ENCODE measurements at regions not wholly inside any gene's neighbourhood (a gene's known extent, or its start where the extent isn't known, plus 50 kb on each side); places are given as distances from the start of the nearest gene placed in this dataset.

- no peaks in the 10 kb centered on the region for H3K36me3 ChIP-seq (ENCODE audit: control insufficient read depth, insufficient read depth, low read length)
- no peaks in the 10 kb centered on the region for H3K27me3 ChIP-seq (ENCODE audit: control insufficient read depth, insufficient read depth, low read length)
- no peak overlapping the region for H3K27ac ChIP-seq (ENCODE audit: low read depth, low read length)
- H3K4me1 ChIP-seq (ENCODE audit: control insufficient read depth, insufficient read depth, low read length): peaks cover 6% of the 10 kb centered on the region
- no peaks in the 10 kb centered on the region for H3K9me3 ChIP-seq (ENCODE audit: control insufficient read depth, insufficient read depth, low read length)
- no peak overlapping the region for H3K4me3 ChIP-seq (ENCODE audit: low read depth, low read length)
- H3K9ac ChIP-seq (ENCODE audit: low read depth, low read length): no peak overlapping the region
Observed at GRCh38 chr4:129327637-129328036, 231.7 kb downstream of the C4orf33 start.

DNA sequence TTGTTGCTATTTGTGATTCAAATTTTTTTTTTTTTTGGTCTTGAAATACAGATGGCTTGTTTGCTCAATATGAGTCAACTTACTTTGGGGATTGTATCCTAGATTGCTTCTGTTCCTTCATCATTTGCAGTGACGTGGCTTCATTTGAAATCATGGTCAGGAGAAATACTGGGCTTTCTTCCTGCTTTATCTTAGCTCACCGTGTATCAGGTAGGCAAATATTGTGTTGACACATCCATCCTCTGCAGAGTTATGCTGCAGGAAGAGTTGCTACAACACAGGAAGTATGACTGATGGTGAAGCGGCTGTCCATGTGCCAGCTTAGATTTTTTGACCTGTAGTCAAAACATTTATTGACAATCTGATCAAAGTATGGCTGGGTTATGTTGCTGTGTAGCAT is 232.2 kb downstream of the C4orf33 start:
- Histone ChIP-seq H3K9me3 (ENCODE audit: control insufficient read depth, insufficient read depth, low read length) (no peaks in the 10 kb centered on the region), H3K9ac (ENCODE audit: low read depth, low read length) (no peak overlapping the region), H3K4me3 (ENCODE audit: low read depth, low read length) (no peak overlapping the region), H3K27ac (ENCODE audit: low read depth, low read length) (no peak overlapping the region), H3K27me3 (ENCODE audit: control insufficient read depth, insufficient read depth, low read length) (no peaks in the 10 kb centered on the region), H3K36me3 (ENCODE audit: control insufficient read depth, insufficient read depth, low read length) (no peaks in the 10 kb centered on the region), H3K4me1 (ENCODE audit: control insufficient read depth, insufficient read depth, low read length) (peaks cover under 1% of the 10 kb centered on the region; the same call in 1 of the 2 replicates)

- Histone ChIP-seq H3K4me1 (ENCODE audit: control insufficient read depth, insufficient read depth, low read length) (peaks cover 18% of the 10 kb centered on the region), H3K4me3 (ENCODE audit: low read depth, low read length) (no peak overlapping the region), H3K9me3 (ENCODE audit: control insufficient read depth, insufficient read depth, low read length) (no peaks in the 10 kb centered on the region), H3K9ac (ENCODE audit: low read depth, low read length) (no peak overlapping the region), H3K27me3 (ENCODE audit: control insufficient read depth, insufficient read depth, low read length) (no peaks in the 10 kb centered on the region), H3K27ac (ENCODE audit: low read depth, low read length) (no peak overlapping the region), H3K36me3 (ENCODE audit: control insufficient read depth, insufficient read depth, low read length) (no peaks in the 10 kb centered on the region)
Observed at GRCh38 chr4:129334136-129334535, 238.2 kb downstream of the C4orf33 start.

GRCh38 chr4:129335276-129335675 is 239.3 kb downstream of the C4orf33 start:
- H3K36me3 ChIP-seq (ENCODE audit: control insufficient read depth, insufficient read depth, low read length): no peaks in the 10 kb centered on the region
- no peaks in the 10 kb centered on the region for H3K9me3 ChIP-seq (ENCODE audit: control insufficient read depth, insufficient read depth, low read length)
- no peaks in the 10 kb centered on the region for H3K27me3 ChIP-seq (ENCODE audit: control insufficient read depth, insufficient read depth, low read length)
- H3K9ac ChIP-seq (ENCODE audit: low read depth, low read length): no peak overlapping the region
- no peak overlapping the region for H3K4me3 ChIP-seq (ENCODE audit: low read depth, low read length)
- H3K4me1 ChIP-seq (ENCODE audit: control insufficient read depth, insufficient read depth, low read length): peaks cover 18% of the 10 kb centered on the region
- no peak overlapping the region for H3K27ac ChIP-seq (ENCODE audit: low read depth, low read length)

DNA sequence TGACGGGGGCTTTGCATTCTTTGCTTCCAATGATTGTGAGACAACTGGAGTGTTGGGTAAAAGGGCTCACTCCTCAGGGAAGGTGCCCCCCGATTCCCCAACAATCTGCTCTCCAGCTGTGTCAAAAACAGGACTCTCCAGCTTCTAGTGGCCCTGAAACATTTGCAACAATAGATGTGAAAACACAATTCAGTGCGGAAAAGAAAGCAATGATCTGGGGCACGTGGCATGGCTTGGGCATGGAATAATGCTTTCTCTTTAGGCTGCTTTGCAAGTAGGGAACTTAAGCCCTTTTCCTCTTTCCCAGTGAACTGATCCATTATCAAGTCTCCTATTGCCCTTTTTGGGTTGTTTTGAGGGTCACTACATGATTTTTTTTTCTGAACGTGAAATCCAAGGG is 239.9 kb downstream of the C4orf33 start:
- H3K27ac ChIP-seq (ENCODE audit: low read depth, low read length): no peak overlapping the region
- no peaks in the 10 kb centered on the region for H3K9me3 ChIP-seq (ENCODE audit: control insufficient read depth, insufficient read depth, low read length)
- H3K36me3 ChIP-seq (ENCODE audit: control insufficient read depth, insufficient read depth, low read length): no peaks in the 10 kb centered on the region
- H3K4me3 ChIP-seq (ENCODE audit: low read depth, low read length): no peak overlapping the region
- peaks cover 18% of the 10 kb centered on the region for H3K4me1 ChIP-seq (ENCODE audit: control insufficient read depth, insufficient read depth, low read length)
- no peak overlapping the region for H3K9ac ChIP-seq (ENCODE audit: low read depth, low read length)
- H3K27me3 ChIP-seq (ENCODE audit: control insufficient read depth, insufficient read depth, low read length): no peaks in the 10 kb centered on the region

DNA sequence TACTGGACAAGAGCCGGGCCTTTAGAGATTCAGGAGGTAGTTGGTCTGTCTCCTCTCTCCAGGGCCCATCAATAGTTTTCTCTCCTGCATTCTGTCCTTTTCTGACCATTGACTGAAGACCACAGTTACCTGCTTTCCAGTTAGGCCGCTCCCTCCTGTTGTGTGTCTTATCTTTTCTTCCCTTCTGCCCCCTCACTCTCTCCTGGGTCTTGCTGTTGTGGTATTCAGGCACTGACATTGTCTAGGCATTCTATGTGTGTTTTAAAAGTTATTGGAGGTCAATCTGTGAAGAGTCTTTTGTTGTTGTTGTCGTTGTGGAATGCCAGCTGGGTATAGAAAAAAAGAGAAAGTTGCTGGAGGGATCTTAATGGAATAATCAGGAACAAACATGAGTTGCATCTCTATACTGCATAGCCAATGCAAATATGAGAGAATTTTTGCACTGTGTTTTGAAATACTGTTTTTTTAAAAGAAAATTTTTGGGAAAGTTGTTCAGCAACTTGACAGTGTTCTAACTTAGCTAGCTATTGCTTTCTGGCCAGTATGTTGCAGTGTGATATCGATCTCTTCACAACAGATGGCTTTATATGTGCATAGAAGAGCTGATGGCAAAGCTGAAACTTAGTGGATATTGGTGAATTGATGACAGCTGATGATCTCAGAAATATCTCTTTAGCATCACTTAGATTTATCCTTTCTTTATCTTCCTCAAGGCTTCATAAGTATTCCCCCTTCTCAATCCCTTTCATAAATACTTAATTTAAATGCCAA is 240.7 kb downstream of the C4orf33 start:
- Histone ChIP-seq H3K27ac (ENCODE audit: low read depth, low read length) (no peak overlapping the region), H3K4me3 (ENCODE audit: low read depth, low read length) (no peak overlapping the region), H3K27me3 (ENCODE audit: control insufficient read depth, insufficient read depth, low read length) (no peaks in the 10 kb centered on the region), H3K9me3 (ENCODE audit: control insufficient read depth, insufficient read depth, low read length) (no peaks in the 10 kb centered on the region), H3K36me3 (ENCODE audit: control insufficient read depth, insufficient read depth, low read length) (no peaks in the 10 kb centered on the region), H3K4me1 (ENCODE audit: control insufficient read depth, insufficient read depth, low read length) (peaks cover 18% of the 10 kb centered on the region), H3K9ac (ENCODE audit: low read depth, low read length) (no peak overlapping the region)

DNA sequence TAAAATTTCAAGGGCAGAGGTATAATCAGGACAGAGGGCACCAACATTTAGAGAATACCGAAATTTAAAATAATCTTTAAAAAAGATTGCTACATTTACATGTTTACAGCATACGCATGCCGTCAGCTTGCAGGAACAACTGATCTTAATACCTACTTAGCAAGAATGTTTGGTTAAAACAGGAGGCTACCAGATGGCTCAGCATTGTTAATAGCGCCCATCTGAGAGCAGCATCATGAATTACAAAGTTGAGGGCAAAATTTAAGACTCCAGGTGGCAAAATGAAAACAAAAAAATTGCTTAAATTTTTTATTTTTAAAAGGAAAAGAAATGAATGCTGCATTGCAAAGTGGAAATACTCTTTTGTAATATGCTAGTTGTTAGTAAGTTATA is 241.3 kb downstream of the C4orf33 start:
- no peaks in the 10 kb centered on the region for H3K27me3 ChIP-seq (ENCODE audit: control insufficient read depth, insufficient read depth, low read length)
- H3K9ac ChIP-seq (ENCODE audit: low read depth, low read length): no peak overlapping the region
- no peak overlapping the region for H3K27ac ChIP-seq (ENCODE audit: low read depth, low read length)
- H3K9me3 ChIP-seq (ENCODE audit: control insufficient read depth, insufficient read depth, low read length): no peaks in the 10 kb centered on the region
- H3K36me3 ChIP-seq (ENCODE audit: control insufficient read depth, insufficient read depth, low read length): no peaks in the 10 kb centered on the region
- H3K4me3 ChIP-seq (ENCODE audit: low read depth, low read length): no peak overlapping the region
- peaks cover 18% of the 10 kb centered on the region for H3K4me1 ChIP-seq (ENCODE audit: control insufficient read depth, insufficient read depth, low read length)

DNA sequence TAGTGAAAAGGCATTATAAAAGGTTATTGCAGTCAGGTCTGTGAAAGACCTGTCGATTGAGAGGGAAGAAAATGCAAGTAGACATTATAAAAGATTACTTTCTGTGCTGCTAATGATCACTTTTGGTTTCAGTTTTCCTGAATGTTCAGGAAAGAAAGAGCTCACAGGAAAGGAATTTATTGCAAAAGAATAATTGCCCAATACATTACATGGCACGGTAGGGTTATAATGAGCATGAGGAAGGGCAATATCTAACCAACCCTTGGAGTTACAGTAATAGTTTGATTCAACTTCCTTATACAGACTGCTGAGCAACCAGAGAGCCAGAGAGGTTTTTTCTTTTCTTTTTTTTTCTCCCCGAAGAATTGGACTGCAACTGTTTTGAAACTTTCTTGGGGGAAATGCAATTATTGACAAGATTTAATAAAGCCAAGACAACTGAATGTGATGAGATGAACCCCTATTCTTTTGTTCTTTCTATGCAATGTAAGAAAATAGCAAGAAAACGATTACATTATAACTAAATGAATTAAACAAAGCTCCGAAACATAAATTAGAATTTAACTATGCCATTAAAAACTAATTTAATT is 247.0 kb downstream of the C4orf33 start:
- Histone ChIP-seq H3K9me3 (ENCODE audit: control insufficient read depth, insufficient read depth, low read length) (no peaks in the 10 kb centered on the region), H3K4me3 (ENCODE audit: low read depth, low read length) (no peak overlapping the region), H3K27ac (ENCODE audit: low read depth, low read length) (no peak overlapping the region), H3K36me3 (ENCODE audit: control insufficient read depth, insufficient read depth, low read length) (no peaks in the 10 kb centered on the region), H3K4me1 (ENCODE audit: control insufficient read depth, insufficient read depth, low read length) (peaks cover 14% of the 10 kb centered on the region), H3K9ac (ENCODE audit: low read depth, low read length) (no peak overlapping the region), H3K27me3 (ENCODE audit: control insufficient read depth, insufficient read depth, low read length) (no peaks in the 10 kb centered on the region)

DNA sequence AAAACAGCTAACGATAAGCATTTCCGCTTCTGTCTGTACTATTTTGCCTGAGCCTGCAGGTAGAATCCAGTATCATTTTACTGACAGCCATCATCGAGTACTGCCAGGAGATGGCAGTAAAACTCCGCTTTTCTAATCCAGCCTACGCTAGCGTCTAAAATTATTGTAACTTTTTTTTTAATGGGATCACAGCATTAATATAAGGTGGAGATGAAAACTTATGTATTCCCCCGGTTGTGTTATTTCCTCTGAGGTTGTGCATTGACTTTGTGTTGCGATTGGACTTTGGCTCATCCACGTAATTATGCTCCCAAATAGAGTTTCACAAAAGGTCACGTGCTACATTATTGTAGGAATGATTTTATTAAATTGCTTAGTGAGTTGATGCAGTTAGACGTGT is 248.1 kb downstream of the C4orf33 start:
- no peaks in the 10 kb centered on the region for H3K27me3 ChIP-seq (ENCODE audit: control insufficient read depth, insufficient read depth, low read length)
- no peak overlapping the region for H3K9ac ChIP-seq (ENCODE audit: low read depth, low read length)
- H3K9me3 ChIP-seq (ENCODE audit: control insufficient read depth, insufficient read depth, low read length): no peaks in the 10 kb centered on the region
- no peak overlapping the region for H3K4me3 ChIP-seq (ENCODE audit: low read depth, low read length)
- no peaks in the 10 kb centered on the region for H3K36me3 ChIP-seq (ENCODE audit: control insufficient read depth, insufficient read depth, low read length)
- H3K4me1 ChIP-seq (ENCODE audit: control insufficient read depth, insufficient read depth, low read length): peaks cover 14% of the 10 kb centered on the region
- H3K27ac ChIP-seq (ENCODE audit: low read depth, low read length): no peak overlapping the region

- Histone ChIP-seq H3K9ac (ENCODE audit: low read depth, low read length) (no peak overlapping the region), H3K4me1 (ENCODE audit: control insufficient read depth, insufficient read depth, low read length) (peaks cover 14% of the 10 kb centered on the region), H3K4me3 (ENCODE audit: low read depth, low read length) (no peak overlapping the region), H3K27me3 (ENCODE audit: control insufficient read depth, insufficient read depth, low read length) (no peaks in the 10 kb centered on the region), H3K9me3 (ENCODE audit: control insufficient read depth, insufficient read depth, low read length) (no peaks in the 10 kb centered on the region), H3K36me3 (ENCODE audit: control insufficient read depth, insufficient read depth, low read length) (no peaks in the 10 kb centered on the region), H3K27ac (ENCODE audit: low read depth, low read length) (no peak overlapping the region)
Observed at GRCh38 chr4:129345609-129346008, 249.7 kb downstream of the C4orf33 start.

- Histone ChIP-seq H3K9ac (ENCODE audit: low read depth, low read length) (no peak overlapping the region), H3K27ac (ENCODE audit: low read depth, low read length) (no peak overlapping the region), H3K4me3 (ENCODE audit: low read depth, low read length) (no peak overlapping the region), H3K27me3 (ENCODE audit: control insufficient read depth, insufficient read depth, low read length) (no peaks in the 10 kb centered on the region), H3K36me3 (ENCODE audit: control insufficient read depth, insufficient read depth, low read length) (no peaks in the 10 kb centered on the region), H3K4me1 (ENCODE audit: control insufficient read depth, insufficient read depth, low read length) (peaks cover 14% of the 10 kb centered on the region), H3K9me3 (ENCODE audit: control insufficient read depth, insufficient read depth, low read length) (no peaks in the 10 kb centered on the region)
Observed at GRCh38 chr4:129346036-129346435, 250.1 kb downstream of the C4orf33 start.

Data from HUES48 (cell line).